Stimulated activated CD4-positive, alpha-beta T cell treated with anti-CD3 and anti-CD28 coated beads, Interleukin-12 subunit alpha, Interleukin-12 subunit beta, amount 100 ng/mL, for 24 hours (primary cell): ENCODE measurements at regions not wholly inside any gene's neighbourhood (a gene's known extent, or its start where the extent isn't known, plus 50 kb on each side); places are given as distances from the start of the nearest gene placed in this dataset.
"Not testable (repeated sequence)": the region's sequence is repeated elsewhere in the genome, so short reads cannot be mapped to it uniquely, and the experiment has no call there.

ENCODE experiments used
- DNase-seq, 2 experiments: peaks; one replicate each; pipeline ENCODE4 v3.0.0-alpha.2; 2020; ENCODE audit warnings: low read depth in 2 of 2

GRCh38 chr7:42685911-42686310, 226.0 kb downstream of the C7orf25 start:
- no peak for DNase-seq

GRCh38 chr7:42677751-42678699, 233.8 kb downstream of the C7orf25 start:
- DNase-seq, result no peak

- no peak for DNase-seq
These were observed 237.3 kb downstream of the C7orf25 start for GRCh38 chr7:42674541-42674940.

GRCh38 chr7:42673951-42674350, 237.9 kb downstream of the C7orf25 start:
- no peak for DNase-seq

- no peak for DNase-seq
These were observed 239.4 kb downstream of the C7orf25 start for GRCh38 chr7:42672339-42672999.

- no peak for DNase-seq
These were observed 240.2 kb downstream of the C7orf25 start for GRCh38 chr7:42671627-42672026.

GRCh38 chr7:42666994-42667393, 244.9 kb downstream of the C7orf25 start:
- DNase-seq, result no peak

- DNase-seq, result no peak
These were observed 249.0 kb downstream of the C7orf25 start for GRCh38 chr7:42662862-42663261.

GRCh38 chr7:42661312-42661711, 250.6 kb downstream of the C7orf25 start:
- no peak for DNase-seq

GRCh38 chr7:42650701-42651100, 261.2 kb downstream of the C7orf25 start:
- no peak for DNase-seq

GRCh38 chr7:42650171-42650570, 261.7 kb downstream of the C7orf25 start:
- no peak for DNase-seq

GRCh38 chr7:42645906-42646305, 266.0 kb downstream of the C7orf25 start:
- no peak for DNase-seq

- no peak for DNase-seq
These were observed 269.2 kb downstream of the C7orf25 start for GRCh38 chr7:42642699-42643098.

GRCh38 chr7:42639930-42640329, 271.9 kb downstream of the C7orf25 start:
- no peak for DNase-seq

- not testable (repeated sequence) for DNase-seq
These were observed 275.5 kb downstream of the C7orf25 start for GRCh38 chr7:42636380-42636779.

GRCh38 chr7:42628054-42628453, 283.8 kb downstream of the C7orf25 start:
- DNase-seq, result no peak

GRCh38 chr7:42627626-42628025, 284.2 kb downstream of the C7orf25 start:
- DNase-seq, result no peak

GRCh38 chr7:42627101-42627500, 284.8 kb downstream of the C7orf25 start:
- no peak for DNase-seq

GRCh38 chr7:42625421-42625820, 286.4 kb downstream of the C7orf25 start:
- DNase-seq, result no peak

GRCh38 chr7:42624471-42624870, 287.4 kb downstream of the C7orf25 start:
- no peak for DNase-seq

GRCh38 chr7:42621543-42622219, 290.2 kb downstream of the C7orf25 start:
- no peak for DNase-seq

GRCh38 chr7:42618651-42619360, 293.1 kb downstream of the C7orf25 start:
- DNase-seq, result no peak
